ENCODE measurements at regions not wholly inside any gene's neighbourhood (a gene's known extent, or its start where the extent isn't known, plus 50 kb on each side); places are given as distances from the start of the nearest gene placed in this dataset.

- Histone ChIP-seq H3K27ac (no peak overlapping the region), H3K27me3 (replicated peaks) (no peaks in the 10 kb centered on the region), H3K4me3 (ENCODE audit: low read depth, low read length) (no peak overlapping the region), H3K36me3 (replicated peaks) (no peaks in the 10 kb centered on the region)
- in situ Hi-C loops (cut with HindIII; ENCODE audit: low pct_ligation_motif_present, low sequenced_read_pairs), result no loop called here
- DNase-seq, result no peak
- TF ChIP-seq CTCF (IDR thresholded peaks at IDR 0.05; ENCODE audit: low read depth, low read length, missing control alignments), result no peak
These were observed 120.4 kb downstream of the CDH26 start for GRCh38 chr20:60078351-60079250.

GRCh38 chr20:60080401-60080800 is 122.2 kb downstream of the CDH26 start:
- Histone ChIP-seq H3K36me3 (replicated peaks) (no peaks in the 10 kb centered on the region), H3K4me3 (ENCODE audit: low read depth, low read length) (no peak overlapping the region), H3K27ac (no peak overlapping the region), H3K27me3 (replicated peaks) (no peaks in the 10 kb centered on the region)
- no peak for TF ChIP-seq CTCF (IDR thresholded peaks at IDR 0.05; ENCODE audit: low read depth, low read length, missing control alignments)
- no peak for DNase-seq
- in situ Hi-C loops (cut with HindIII; ENCODE audit: low pct_ligation_motif_present, low sequenced_read_pairs), result no loop called here

GRCh38 chr20:60085551-60086132 is 127.4 kb downstream of the CDH26 start:
- DNase-seq, result no peak
- Histone ChIP-seq H3K4me3 (ENCODE audit: low read depth, low read length) (no peak overlapping the region), H3K36me3 (replicated peaks) (no peaks in the 10 kb centered on the region), H3K27ac (no peak overlapping the region), H3K27me3 (replicated peaks) (no peaks in the 10 kb centered on the region)
- no peak for TF ChIP-seq CTCF (IDR thresholded peaks at IDR 0.05; ENCODE audit: low read depth, low read length, missing control alignments)
- in situ Hi-C loops (cut with HindIII; ENCODE audit: low pct_ligation_motif_present, low sequenced_read_pairs), result no loop called here

GRCh38 chr20:60086821-60087562 is 128.8 kb downstream of the CDH26 start:
- no peak overlapping the region for H3K4me3 ChIP-seq (ENCODE audit: low read depth, low read length)
- in situ Hi-C loops (cut with HindIII; ENCODE audit: low pct_ligation_motif_present, low sequenced_read_pairs), result no loop called here
- DNase-seq, result no peak
- no peak overlapping the region for H3K27ac ChIP-seq
- no peaks in the 10 kb centered on the region for H3K36me3 ChIP-seq (replicated peaks)
- H3K27me3 ChIP-seq (replicated peaks), result no peaks in the 10 kb centered on the region
- TF ChIP-seq CTCF (IDR thresholded peaks at IDR 0.05; ENCODE audit: low read depth, low read length, missing control alignments), result no peak

- DNase-seq, result no peak
- Histone ChIP-seq H3K27me3 (replicated peaks) (no peaks in the 10 kb centered on the region), H3K36me3 (replicated peaks) (no peaks in the 10 kb centered on the region), H3K4me3 (ENCODE audit: low read depth, low read length) (no peak overlapping the region), H3K27ac (no peak overlapping the region)
- in situ Hi-C loops (cut with HindIII; ENCODE audit: low pct_ligation_motif_present, low sequenced_read_pairs), result no loop called here
- no peak for TF ChIP-seq CTCF (IDR thresholded peaks at IDR 0.05; ENCODE audit: low read depth, low read length, missing control alignments)
These were observed 129.4 kb downstream of the CDH26 start for GRCh38 chr20:60087563-60088105.
